Prostate gland (tissue), 2 donors: ENCODE measurements at regions not wholly inside any gene's neighbourhood (a gene's known extent, or its start where the extent isn't known, plus 50 kb on each side); places are given as distances from the start of the nearest gene placed in this dataset.

Experiments
- DNase-seq: peaks from one replicate; pipeline ENCODE4 v3.0.0-alpha.2; 2019; ENCODE audit warnings: low spot score
- H3K27ac ChIP-seq, 2 donors: fragments of 200-600 bp; sonication (generic); 2 replicates each; pipeline ENCODE4 v1.5.1; 2017 to 2019
- H3K27me3 ChIP-seq: fragments of 200-600 bp; sonication (generic); replicated peaks from 2 replicates; pipeline ENCODE4 v1.5.1; 2019; ENCODE audit not compliant: insufficient read depth
- H3K36me3 ChIP-seq, 2 donors: fragments of 200-600 bp; sonication (generic); 1 replicate in 1 of 2; 2 replicates in 1 of 2; pipeline versions ENCODE4 v1.5.1 to v1.8.1; 2017 to 2019
- H3K4me1 ChIP-seq: fragments of 200-600 bp; sonication (generic); replicated peaks from 2 replicates; pipeline ENCODE4 v1.5.1; 2019
- H3K4me3 ChIP-seq, 2 donors: fragments of 200-600 bp; sonication (generic); 2 replicates each; pipeline ENCODE4 v1.5.1; 2017 to 2019
- H3K9me3 ChIP-seq: fragments of 200-600 bp; sonication (generic); 2 replicates; pipeline ENCODE4 v1.5.1; 2017
- CTCF ChIP-seq, 4 experiments: fragments of 200-600 bp in 2 of 4; fragments of 450-650 bp in 2 of 4; sonication (generic) in 2 of 4; IDR thresholded peaks; 1 replicate in 3 of 4; 2 replicates in 1 of 4; pipeline ENCODE4 v1.5.1; 2016 to 2019; ENCODE audit warnings: antibody characterized with exemption in 4 of 4, mild to moderate bottlenecking in 2 of 4, moderate library complexity in 2 of 4
- POLR2A ChIP-seq: fragments of 450-650 bp; IDR thresholded peaks from one replicate; pipeline ENCODE4 v1.6.1; 2016; ENCODE audit warnings: antibody characterized with exemption, mild to moderate bottlenecking
- POLR2AphosphoS5 ChIP-seq: sonication (generic); formaldehyde crosslinking; IDR thresholded peaks from one replicate; pipeline ENCODE4 v1.6.1; 2017; ENCODE audit warnings: antibody characterized with exemption
- WGBS: methylation state at CpG from one replicate; pipeline ENCODE4 v1.1.5; 2018; 5-methylcytosine and 5-hydroxymethylcytosine counted together
- intact Hi-C: fragments of 100-400 bp; cut with DNase I; formaldehyde crosslinking; loops from one replicate; pipeline ENCODE4 v1.14.2; 2022

GRCh38 chr4:56213543-56213942 lies 173.7 kb downstream of the AASDH start:
- DNase-seq, result no peak
- intact Hi-C loops, result no loop called here
- Histone ChIP-seq H3K4me1 (no peaks in the 10 kb centered on the region), H3K4me3 (no peak overlapping the region), H3K27ac (no peak overlapping the region), H3K27me3 (no peaks in the 10 kb centered on the region), H3K9me3 (no peaks in the 10 kb centered on the region), H3K36me3 (no peaks in the 10 kb centered on the region)
- WGBS, result 82% methylated on average over 3 of the region's 3 CpGs
- TF ChIP-seq POLR2AphosphoS5 (no peak), CTCF (IDR thresholded peaks at IDR 0.05) (no peak), POLR2A (no peak)

GRCh38 chr4:56212774-56213173 lies 174.5 kb downstream of the AASDH start:
- no peak for TF ChIP-seq POLR2A
- no peak for TF ChIP-seq POLR2AphosphoS5
- no peak for TF ChIP-seq CTCF (IDR thresholded peaks at IDR 0.05)
- no peaks in the 10 kb centered on the region for H3K9me3 ChIP-seq
- DNase-seq, result no peak
- H3K27ac ChIP-seq, result no peak overlapping the region
- intact Hi-C loops, result no loop called here
- H3K27me3 ChIP-seq, result no peaks in the 10 kb centered on the region
- H3K4me3 ChIP-seq, result no peak overlapping the region
- 82% methylated on average over 2 of the region's 2 CpGs for WGBS
- H3K4me1 ChIP-seq, result no peaks in the 10 kb centered on the region
- H3K36me3 ChIP-seq, result no peaks in the 10 kb centered on the region

DNA sequence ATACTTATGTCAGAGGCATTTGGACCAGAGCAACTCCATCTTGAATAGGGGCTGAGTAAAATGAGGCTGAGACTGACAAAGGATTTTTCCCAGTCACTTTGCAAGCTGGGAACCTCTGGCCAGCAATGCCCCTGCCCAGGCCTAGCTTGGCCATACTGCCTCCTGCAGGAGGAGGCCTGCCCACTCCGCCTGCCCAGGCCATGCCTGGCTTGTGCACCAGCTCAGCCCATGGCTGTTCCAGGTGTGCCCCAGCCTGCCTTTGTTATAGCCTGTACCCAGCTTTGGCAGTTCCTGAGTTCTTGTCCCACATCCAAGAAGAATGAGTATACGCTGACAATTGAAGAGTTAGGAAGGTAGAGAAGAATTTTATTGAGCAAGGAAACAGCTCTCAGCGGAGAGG lies 176.1 kb downstream of the AASDH start:
- intact Hi-C loops, result no loop called here
- Histone ChIP-seq H3K27me3 (no peaks in the 10 kb centered on the region), H3K4me3 (no peak overlapping the region), H3K9me3 (no peaks in the 10 kb centered on the region), H3K36me3 (no peaks in the 10 kb centered on the region), H3K27ac (no peak overlapping the region), H3K4me1 (no peaks in the 10 kb centered on the region)
- TF ChIP-seq POLR2AphosphoS5 (no peak), POLR2A (no peak), CTCF (IDR thresholded peaks at IDR 0.05) (no peak)
- no peak for DNase-seq
- 98% methylated on average over 3 of the region's 3 CpGs for WGBS

- no peaks in the 10 kb centered on the region for H3K9me3 ChIP-seq
- intact Hi-C loops, result no loop called here
- no peaks in the 10 kb centered on the region for H3K4me1 ChIP-seq
- no peaks in the 10 kb centered on the region for H3K27me3 ChIP-seq
- TF ChIP-seq POLR2A (no peak), POLR2AphosphoS5 (no peak), CTCF (IDR thresholded peaks at IDR 0.05) (no peak)
- H3K27ac ChIP-seq, result no peak overlapping the region
- no peaks in the 10 kb centered on the region for H3K36me3 ChIP-seq
- H3K4me3 ChIP-seq, result no peak overlapping the region
- 39% methylated on average over 1 of the region's 1 CpG for WGBS
- DNase-seq, result no peak
Measured at GRCh38 chr4:56210397-56210796, 176.9 kb downstream of the AASDH start.

DNA sequence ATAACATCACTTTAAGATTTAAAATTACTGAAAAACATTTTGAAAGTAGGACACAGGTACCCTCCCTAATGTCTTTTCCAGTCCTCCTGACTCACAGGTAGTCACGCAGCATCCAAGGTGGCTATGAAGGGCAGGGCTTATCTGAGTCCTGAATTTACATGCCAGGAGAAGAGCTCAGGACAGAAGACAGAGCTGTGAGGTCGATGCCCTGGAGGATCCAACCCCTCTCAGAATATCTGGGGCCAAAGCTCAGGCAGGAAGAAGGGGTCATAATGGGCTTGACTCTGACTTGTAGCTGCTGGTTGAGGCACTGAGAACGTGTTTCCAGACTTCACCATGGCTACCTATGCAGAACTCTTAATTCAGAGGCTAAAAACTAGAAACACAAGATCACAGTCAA lies 177.5 kb downstream of the AASDH start:
- no peak for TF ChIP-seq POLR2AphosphoS5
- no peak for TF ChIP-seq CTCF (IDR thresholded peaks at IDR 0.05)
- TF ChIP-seq POLR2A, result no peak

More for the DNA sequence above, 177.5 kb downstream of the AASDH start:
- WGBS, result 92% methylated on average over 3 of the region's 3 CpGs
- Histone ChIP-seq H3K4me3 (no peak overlapping the region), H3K27ac (no peak overlapping the region), H3K36me3 (no peaks in the 10 kb centered on the region), H3K9me3 (no peaks in the 10 kb centered on the region), H3K4me1 (no peaks in the 10 kb centered on the region), H3K27me3 (no peaks in the 10 kb centered on the region)
- intact Hi-C loops, result no loop called here
- DNase-seq, result no peak
